HG03064 (cell line): ENCODE measurements at regions not wholly inside any gene's neighbourhood (a gene's known extent, or its start where the extent isn't known, plus 50 kb on each side); places are given as distances from the start of the nearest gene placed in this dataset.
"Not testable (repeated sequence)": the region's sequence is repeated elsewhere in the genome, so short reads cannot be mapped to it uniquely, and the experiment has no call there.

Experiments
- ATAC-seq: cut with Tn5 transposase; IDR thresholded peaks from one replicate; pipeline ENCODE4 v1.9.1; 2021; ENCODE audit warnings: low read depth; ENCODE audit not compliant: unreplicated experiment

- not testable (repeated sequence) for ATAC-seq
Observed at GRCh38 chr4:49321511-49322300, 335.6 kb downstream of the CWH43 start.

GRCh38 chr4:49322610-49323572, 336.8 kb downstream of the CWH43 start:
- ATAC-seq: not testable (repeated sequence)

GRCh38 chr4:49323573-49323940, 337.5 kb downstream of the CWH43 start:
- ATAC-seq: not testable (repeated sequence)
